ENCODE measurements at regions not wholly inside any gene's neighbourhood (a gene's known extent, or its start where the extent isn't known, plus 50 kb on each side); places are given as distances from the start of the nearest gene placed in this dataset.

DNA sequence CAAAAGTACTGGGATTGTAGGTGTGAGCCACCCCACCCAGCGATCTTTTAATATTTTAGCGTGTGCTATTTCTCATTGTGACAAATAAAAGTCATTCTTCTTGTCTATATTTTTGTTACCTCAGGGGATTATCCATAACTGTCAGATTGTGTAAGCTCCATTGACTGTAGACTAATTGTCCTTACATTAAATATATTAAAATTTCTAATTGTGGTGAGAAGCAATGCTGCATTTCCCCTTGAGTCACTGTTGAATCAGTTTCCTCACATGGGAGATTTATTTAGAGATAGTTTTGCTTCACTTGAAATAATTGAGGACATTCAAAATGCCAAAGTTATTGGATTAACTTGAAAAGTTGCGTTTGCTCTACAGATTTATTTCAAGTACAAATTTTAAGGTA, 782.4 kb upstream of the WWC1 start:
- DNase-seq, result no peak
- in situ Hi-C loops (cut with MboI; ENCODE audit: low pct_ligation_motif_present in 1 of 4, low pct_unique_long_range_greater_than_20kb in 1 of 4, low sequenced_read_pairs in 3 of 4) (no loop called here), intact Hi-C loops (cut with DNase I; ENCODE audit: low total_unique reads) (no loop called here)
- Histone ChIP-seq H3K27ac (no peak overlapping the region), H3K27me3 (no peaks in the 10 kb centered on the region), H3K4me1 (no peaks in the 10 kb centered on the region), H3K9me3 (no peaks in the 10 kb centered on the region), H3K36me3 (no peaks in the 10 kb centered on the region), H3K4me3 (no peak overlapping the region)
- TF ChIP-seq CTCF (IDR thresholded peaks at IDR 0.05), result no peak
- no peak for TF ChIP-seq POLR2A (IDR thresholded peaks at IDR 0.05)
- no peak for TF ChIP-seq POLR2AphosphoS5 (IDR thresholded peaks at IDR 0.05)
- TF ChIP-seq EP300 (IDR thresholded peaks at IDR 0.05; ENCODE audit: low read depth), result no peak
- WGBS, 2 donors (ENCODE audit: low coverage in 1 of 2), result 90 to 92% methylated on average over 3 of the region's 3 CpGs

- Histone ChIP-seq H3K4me3 (no peak overlapping the region), H3K27me3 (no peaks in the 10 kb centered on the region), H3K36me3 (no peaks in the 10 kb centered on the region), H3K9me3 (no peaks in the 10 kb centered on the region), H3K27ac (no peak overlapping the region), H3K4me1 (no peaks in the 10 kb centered on the region)
- DNase-seq, result no peak
- TF ChIP-seq CTCF (IDR thresholded peaks at IDR 0.05), result no peak
- TF ChIP-seq POLR2AphosphoS5 (IDR thresholded peaks at IDR 0.05), result no peak
- TF ChIP-seq EP300 (IDR thresholded peaks at IDR 0.05; ENCODE audit: low read depth), result no peak
- in situ Hi-C loops (cut with MboI; ENCODE audit: low pct_ligation_motif_present in 1 of 4, low pct_unique_long_range_greater_than_20kb in 1 of 4, low sequenced_read_pairs in 3 of 4), result no loop called here
- intact Hi-C loops (cut with DNase I; ENCODE audit: low total_unique reads), result no loop called here
- WGBS, 2 donors (ENCODE audit: low coverage in 1 of 2), result 43 to 52% methylated on average over 1 of the region's 1 CpG
These were observed 780.2 kb upstream of the WWC1 start for GRCh38 chr5:167511276-167511675.

DNA sequence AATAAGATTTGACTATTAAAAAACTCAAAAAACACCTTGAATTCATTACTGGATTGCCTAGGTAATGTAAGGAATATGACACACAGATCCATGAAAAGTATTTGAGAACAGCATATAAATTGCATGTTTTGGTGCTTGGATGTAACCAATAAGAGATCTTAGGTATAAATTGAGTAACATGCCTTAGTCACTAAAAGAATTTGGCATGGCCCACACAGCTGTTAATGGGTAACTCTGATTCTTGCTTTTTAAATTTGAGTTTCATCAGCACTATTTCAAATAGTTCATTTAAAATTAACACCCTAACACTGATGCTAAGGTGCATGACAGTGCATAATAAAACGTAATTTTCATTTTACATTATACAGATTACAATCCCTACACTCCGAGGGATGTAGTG, 779.3 kb upstream of the WWC1 start:
- no peaks in the 10 kb centered on the region for H3K36me3 ChIP-seq
- H3K4me3 ChIP-seq, result no peak overlapping the region
- H3K27me3 ChIP-seq, result no peaks in the 10 kb centered on the region
- H3K4me1 ChIP-seq, result no peaks in the 10 kb centered on the region
- 44 to 53% methylated on average over 2 of the region's 2 CpGs for WGBS, 2 donors (ENCODE audit: low coverage in 1 of 2)
- H3K9me3 ChIP-seq, result no peaks in the 10 kb centered on the region
- intact Hi-C loops (cut with DNase I; ENCODE audit: low total_unique reads) (no loop called here), in situ Hi-C loops (cut with MboI; ENCODE audit: low pct_ligation_motif_present in 1 of 4, low pct_unique_long_range_greater_than_20kb in 1 of 4, low sequenced_read_pairs in 3 of 4) (no loop called here)
- H3K27ac ChIP-seq, result no peak overlapping the region
- DNase-seq, result no peak
- TF ChIP-seq POLR2AphosphoS5 (IDR thresholded peaks at IDR 0.05) (no peak), EP300 (IDR thresholded peaks at IDR 0.05; ENCODE audit: low read depth) (no peak), CTCF (IDR thresholded peaks at IDR 0.05) (no peak), POLR2A (IDR thresholded peaks at IDR 0.05) (no peak)

- no peaks in the 10 kb centered on the region for H3K4me1 ChIP-seq
- H3K36me3 ChIP-seq, result no peaks in the 10 kb centered on the region
- no peak overlapping the region for H3K4me3 ChIP-seq
- no peak for TF ChIP-seq POLR2A (IDR thresholded peaks at IDR 0.05)
- TF ChIP-seq CTCF (IDR thresholded peaks at IDR 0.05), result no peak
- TF ChIP-seq EP300 (IDR thresholded peaks at IDR 0.05; ENCODE audit: low read depth), result no peak
- TF ChIP-seq POLR2AphosphoS5 (IDR thresholded peaks at IDR 0.05), result no peak
- in situ Hi-C loops (cut with MboI; ENCODE audit: low pct_ligation_motif_present in 1 of 4, low pct_unique_long_range_greater_than_20kb in 1 of 4, low sequenced_read_pairs in 3 of 4) (no loop called here), intact Hi-C loops (cut with DNase I; ENCODE audit: low total_unique reads) (no loop called here)
- WGBS, 2 donors (ENCODE audit: low coverage in 1 of 2), result 48 to 62% methylated on average over 4 to 7 of the region's 7 CpGs
- no peak overlapping the region for H3K27ac ChIP-seq
- no peak for DNase-seq
- no peaks in the 10 kb centered on the region for H3K9me3 ChIP-seq
- no peaks in the 10 kb centered on the region for H3K27me3 ChIP-seq
These were observed 778.1 kb upstream of the WWC1 start for GRCh38 chr5:167513381-167513780.

Data from transverse colon (tissue), 4 donors.